Non-pigmented ciliary epithelial cell (primary cell): ENCODE measurements at regions not wholly inside any gene's neighbourhood (a gene's known extent, or its start where the extent isn't known, plus 50 kb on each side); places are given as distances from the start of the nearest gene placed in this dataset.
A peak's percentile ranks its signal among the peaks of the same experiment; 100 is the strongest.
"Not testable (repeated sequence)": the region's sequence is repeated elsewhere in the genome, so short reads cannot be mapped to it uniquely, and the experiment has no call there.

Experiments
- DNase-seq: peaks from one replicate; pipeline ENCODE4 v3.0.0-alpha.2; 2010; ENCODE audit warnings: low read depth

DNA sequence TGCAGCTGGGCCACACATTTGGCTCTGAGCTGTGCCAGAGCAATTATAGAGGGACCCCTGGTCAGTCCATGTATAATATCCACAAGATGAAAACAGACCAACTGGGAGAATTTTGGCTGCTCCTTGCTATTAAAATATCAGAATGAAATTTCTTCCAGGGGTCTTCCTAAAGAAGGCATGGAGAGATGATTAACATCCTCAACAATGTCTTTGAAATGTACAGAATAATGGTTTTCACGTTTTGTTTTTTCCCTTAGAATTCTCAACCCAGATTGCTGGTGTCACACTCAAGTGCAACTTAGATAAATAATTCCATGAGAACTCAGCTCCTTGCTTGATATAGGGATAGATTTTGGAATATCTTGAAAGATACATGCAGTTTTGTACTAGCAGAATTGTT is 148.3 kb upstream of the SLC24A2 start:
- DNase-seq: no peak

DNA sequence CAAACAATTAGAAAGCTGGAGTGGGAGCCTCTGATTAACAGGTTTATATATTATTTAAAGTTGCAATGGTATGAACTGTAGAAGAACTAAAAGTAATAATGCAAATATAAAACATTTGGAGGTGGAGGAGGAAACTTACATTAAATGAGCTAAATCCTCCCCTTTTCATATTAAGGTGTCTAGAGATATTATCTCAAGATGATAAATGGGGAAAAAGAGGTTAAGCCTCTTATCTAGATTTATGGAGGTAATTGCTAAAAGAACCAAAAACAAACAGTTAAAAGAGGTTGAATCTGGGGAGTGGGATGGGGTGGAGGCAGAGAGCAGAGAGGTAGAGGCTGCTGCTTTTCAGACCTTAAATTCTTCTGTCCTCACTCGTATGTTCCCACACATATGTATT is 147.8 kb upstream of the SLC24A2 start:
- no peak for DNase-seq

- DNase-seq: no peak
Observed at GRCh38 chr9:19935422-19935821, 146.6 kb upstream of the SLC24A2 start.

GRCh38 chr9:19934301-19934871 is 145.5 kb upstream of the SLC24A2 start:
- no peak for DNase-seq

- no peak for DNase-seq
Observed at GRCh38 chr9:19931098-19931890, 142.5 kb upstream of the SLC24A2 start.

- DNase-seq: no peak
Observed at GRCh38 chr9:19927560-19927959, 138.7 kb upstream of the SLC24A2 start.

DNA sequence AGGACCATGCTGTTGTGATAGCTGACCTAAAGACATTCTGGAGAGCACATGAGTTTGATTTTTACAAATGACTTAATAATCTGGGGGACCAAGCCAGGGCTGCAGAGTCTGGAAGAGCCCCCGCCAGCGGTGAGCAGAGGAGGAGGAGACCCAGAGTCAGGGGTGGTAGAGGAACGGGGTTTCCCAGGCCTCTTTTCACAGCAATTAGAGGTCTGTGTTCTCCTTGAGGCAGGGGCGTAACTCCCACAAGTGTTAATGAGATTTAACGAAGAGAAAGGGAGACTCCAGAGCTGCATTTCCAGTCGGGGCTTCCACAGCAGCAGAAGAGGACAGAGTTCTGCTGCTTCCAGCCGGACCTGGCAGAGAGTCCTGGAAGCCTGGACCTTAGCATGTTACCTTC is 137.9 kb upstream of the SLC24A2 start:
- no peak for DNase-seq

GRCh38 chr9:19925674-19926503 is 137.1 kb upstream of the SLC24A2 start:
- no peak for DNase-seq

DNA sequence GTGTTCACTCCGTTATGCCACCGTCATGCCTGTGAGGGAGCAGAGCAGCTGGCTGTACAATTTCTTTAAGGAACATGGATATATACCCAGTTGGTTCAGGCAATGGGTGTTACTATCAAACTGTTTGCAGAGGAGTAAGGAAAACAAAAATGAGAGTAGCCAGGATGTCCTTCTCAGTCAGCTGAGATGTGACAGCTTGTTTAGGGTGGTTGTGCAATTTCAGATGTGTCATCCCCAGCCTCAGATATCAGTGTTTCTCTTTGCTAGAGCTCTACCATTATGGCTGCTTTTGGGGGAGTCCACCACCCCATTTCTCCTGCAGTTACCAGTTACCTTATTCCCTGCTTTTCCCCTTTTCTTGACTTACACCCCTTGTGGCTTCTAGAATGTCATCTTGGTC is 135.2 kb upstream of the SLC24A2 start:
- no peak for DNase-seq

- DNase-seq: no peak
Observed at GRCh38 chr9:19922476-19923118, 133.8 kb upstream of the SLC24A2 start.

DNA sequence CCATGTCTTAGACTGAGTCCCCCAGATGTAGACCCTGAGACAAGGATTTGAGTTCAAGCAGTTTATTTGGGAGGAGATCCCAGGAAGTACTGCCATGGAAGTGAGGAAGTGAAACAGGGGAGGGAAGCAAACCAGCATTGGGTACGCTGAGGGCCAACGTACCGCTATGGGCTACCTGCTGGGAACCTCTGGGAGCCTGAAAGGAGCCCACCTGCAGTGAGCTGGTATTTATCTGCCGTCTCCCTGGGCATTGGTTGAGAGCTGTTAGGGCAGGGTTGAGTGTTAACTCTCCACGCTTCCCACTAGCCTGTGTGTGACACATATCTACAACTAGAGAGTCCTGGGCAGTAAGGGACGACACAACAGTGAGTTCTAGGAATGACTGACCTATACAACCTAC is 131.6 kb upstream of the SLC24A2 start:
- no peak for DNase-seq

DNA sequence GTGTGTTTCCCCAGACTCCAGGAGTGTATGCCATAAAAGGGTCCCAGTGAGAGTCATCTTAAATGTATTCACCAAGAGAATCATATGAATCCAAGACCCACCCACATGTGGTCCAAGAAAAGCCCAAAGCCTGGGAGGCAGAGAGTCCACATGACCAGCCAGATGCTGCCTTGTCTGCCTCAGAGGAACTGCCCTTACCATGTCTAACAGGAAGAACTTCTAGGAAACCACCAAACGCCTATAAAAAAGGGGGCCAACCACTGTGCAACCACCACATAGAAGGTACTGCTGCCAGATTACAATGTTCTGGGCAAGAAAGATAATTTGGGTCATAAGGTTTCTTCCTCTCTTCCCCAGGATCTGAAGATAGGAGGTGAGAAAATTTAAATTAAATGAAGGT is 129.8 kb upstream of the SLC24A2 start:
- DNase-seq: no peak

DNA sequence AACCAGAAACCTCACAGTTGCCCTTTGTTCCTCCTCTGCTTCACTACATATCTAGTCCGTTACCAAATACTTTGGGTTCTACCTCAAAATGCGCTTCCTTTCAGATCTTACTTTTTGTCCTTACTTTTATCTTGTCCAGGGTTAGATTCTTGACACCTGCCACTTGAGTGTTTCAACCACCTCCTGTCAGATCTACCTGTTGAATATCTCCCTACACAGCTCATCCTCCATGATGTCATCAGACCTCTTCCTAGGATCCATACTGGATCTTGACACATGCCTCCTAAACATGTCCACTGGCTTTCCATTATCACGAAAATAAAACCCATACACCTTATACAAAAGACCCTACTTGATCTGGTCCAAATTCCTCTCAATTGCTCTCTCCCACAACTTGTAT is 125.2 kb upstream of the SLC24A2 start:
- DNase-seq: no peak

GRCh38 chr9:19913151-19913550 is 124.3 kb upstream of the SLC24A2 start:
- no peak for DNase-seq

GRCh38 chr9:19903076-19903475 is 114.2 kb upstream of the SLC24A2 start:
- no peak for DNase-seq

- DNase-seq: no peak
Observed at GRCh38 chr9:19901586-19901985, 112.7 kb upstream of the SLC24A2 start.

- no peak for DNase-seq
Observed at GRCh38 chr9:19896161-19896560, 107.3 kb upstream of the SLC24A2 start.

DNA sequence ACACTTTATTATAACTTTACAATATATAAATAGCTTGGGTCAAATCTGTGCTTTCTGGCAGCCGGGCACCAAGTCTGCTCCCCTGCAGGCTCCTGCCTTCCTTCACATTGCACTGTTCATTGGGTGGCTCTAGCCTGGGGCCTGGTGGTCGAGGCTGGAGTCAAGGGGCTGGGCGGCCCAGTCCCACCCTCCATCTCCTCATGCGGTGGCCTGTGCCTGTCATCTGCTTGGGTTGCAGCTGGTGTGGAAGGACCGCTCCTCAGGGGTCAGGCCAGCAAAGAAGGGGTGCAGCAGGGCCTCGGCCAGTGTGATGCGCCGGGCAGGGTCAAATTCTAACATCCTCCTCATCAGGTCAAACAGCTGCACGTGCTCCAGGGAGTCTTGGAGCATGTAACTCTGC is 106.7 kb upstream of the SLC24A2 start:
- DNase-seq: not testable (repeated sequence)

DNA sequence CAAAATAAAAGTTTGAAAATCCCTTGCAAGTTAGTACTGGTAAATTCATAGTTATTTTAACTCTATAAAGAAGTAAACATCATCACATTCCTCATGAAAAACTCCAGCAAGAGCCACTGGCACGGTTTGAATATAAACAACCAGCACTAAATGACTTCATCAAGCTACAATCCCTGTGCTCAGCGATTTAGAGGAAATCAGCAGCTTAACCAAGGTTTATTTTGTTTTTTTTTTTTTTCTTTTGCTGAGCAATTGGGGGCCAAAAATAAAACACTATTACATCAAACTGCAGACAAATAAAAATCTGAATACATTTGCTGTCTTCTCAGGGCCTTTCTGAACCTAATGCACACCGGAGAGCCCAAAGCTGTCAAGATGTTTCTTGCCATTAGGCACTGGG is 106.2 kb upstream of the SLC24A2 start:
- peak; percentile 5 for DNase-seq

DNA sequence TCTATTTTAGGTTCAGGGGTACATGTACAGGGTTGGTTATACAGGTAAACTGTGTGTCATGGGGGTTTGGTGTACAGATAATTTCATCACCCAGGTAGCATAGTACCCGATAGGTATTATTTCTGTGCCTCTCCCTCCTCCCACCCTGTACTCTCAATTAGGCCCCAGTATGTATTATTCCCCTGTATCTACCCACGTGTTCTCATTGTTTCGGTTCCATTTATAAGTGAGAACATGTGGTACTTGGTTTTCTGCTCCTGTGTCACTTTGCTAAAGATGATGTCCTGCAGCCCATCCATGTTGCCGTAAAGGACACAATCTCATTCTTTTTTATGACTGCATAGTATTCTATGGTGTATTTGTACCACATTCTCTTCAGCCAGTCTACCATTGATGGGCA is 96.8 kb upstream of the SLC24A2 start:
- DNase-seq: no peak

- no peak for DNase-seq
Observed at GRCh38 chr9:19879062-19879461, 90.2 kb upstream of the SLC24A2 start.

DNA sequence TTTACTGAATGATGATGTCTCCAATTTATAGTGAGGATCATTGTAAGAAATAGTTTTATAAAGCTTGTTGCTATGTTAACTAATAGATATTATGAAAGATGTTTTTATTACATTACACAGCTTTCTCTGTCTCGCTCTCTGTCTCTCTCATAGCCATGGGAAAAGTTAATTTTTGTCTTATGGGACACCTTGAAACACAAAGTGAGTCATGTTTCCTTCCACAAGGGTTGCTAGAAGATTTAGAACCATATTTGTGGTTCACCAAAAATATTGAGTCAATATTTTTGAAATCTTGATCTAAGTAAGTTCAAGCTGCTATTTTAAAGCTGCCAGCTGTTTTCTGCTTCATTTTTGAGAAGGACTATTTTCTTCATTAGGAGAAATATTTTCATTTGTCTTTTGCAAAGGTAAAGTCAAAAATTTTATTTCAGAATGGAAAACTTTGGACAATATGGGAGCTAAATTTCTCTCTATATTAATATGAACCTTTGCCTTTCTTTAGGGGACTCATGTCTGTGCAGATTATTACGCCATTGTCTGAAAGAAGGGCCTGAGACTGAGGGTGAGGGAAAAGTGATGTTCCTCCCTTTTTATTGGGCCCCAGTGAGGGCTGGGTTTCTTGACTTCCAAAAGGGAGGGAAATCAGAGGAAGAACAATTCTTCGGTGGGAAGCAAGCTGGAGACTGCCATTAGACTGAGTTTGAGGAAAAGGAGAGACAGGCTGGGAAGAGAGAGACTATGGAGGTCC is 87.9 kb upstream of the SLC24A2 start:
- no peak for DNase-seq
